Epidermal melanocyte (primary cell): ENCODE measurements at regions not wholly inside any gene's neighbourhood (a gene's known extent, or its start where the extent isn't known, plus 50 kb on each side); places are given as distances from the start of the nearest gene placed in this dataset.

ENCODE experiments used
- DNase-seq: peaks from one replicate; pipeline ENCODE4 v3.0.0; 2011; ENCODE audit warnings: low spot score; ENCODE audit not compliant: insufficient read length

GRCh38 chr4:71275004-71275403 is 63.8 kb upstream of the SLC4A4 start:
- no peak for DNase-seq

DNA sequence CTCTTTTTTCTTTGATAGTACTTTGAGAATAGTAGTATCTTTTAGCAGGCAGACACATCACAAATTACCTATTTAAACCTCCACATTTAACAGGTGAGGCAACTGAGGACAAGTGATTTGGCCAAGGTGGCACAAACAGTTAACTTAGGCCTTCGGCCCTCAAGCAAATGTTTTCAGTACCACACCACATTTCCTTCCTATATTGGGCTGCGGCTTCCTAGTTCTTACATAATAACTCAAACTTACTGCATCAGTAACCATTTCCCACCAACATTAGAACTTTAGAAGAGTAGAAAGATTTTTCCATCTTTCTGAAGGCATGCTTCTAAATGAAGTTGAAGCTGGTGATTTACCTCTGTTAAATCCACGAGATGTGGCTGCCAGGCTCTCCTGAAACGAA is 63.2 kb upstream of the SLC4A4 start:
- no peak for DNase-seq

GRCh38 chr4:71277353-71277752 is 61.5 kb upstream of the SLC4A4 start:
- DNase-seq, result no peak

DNA sequence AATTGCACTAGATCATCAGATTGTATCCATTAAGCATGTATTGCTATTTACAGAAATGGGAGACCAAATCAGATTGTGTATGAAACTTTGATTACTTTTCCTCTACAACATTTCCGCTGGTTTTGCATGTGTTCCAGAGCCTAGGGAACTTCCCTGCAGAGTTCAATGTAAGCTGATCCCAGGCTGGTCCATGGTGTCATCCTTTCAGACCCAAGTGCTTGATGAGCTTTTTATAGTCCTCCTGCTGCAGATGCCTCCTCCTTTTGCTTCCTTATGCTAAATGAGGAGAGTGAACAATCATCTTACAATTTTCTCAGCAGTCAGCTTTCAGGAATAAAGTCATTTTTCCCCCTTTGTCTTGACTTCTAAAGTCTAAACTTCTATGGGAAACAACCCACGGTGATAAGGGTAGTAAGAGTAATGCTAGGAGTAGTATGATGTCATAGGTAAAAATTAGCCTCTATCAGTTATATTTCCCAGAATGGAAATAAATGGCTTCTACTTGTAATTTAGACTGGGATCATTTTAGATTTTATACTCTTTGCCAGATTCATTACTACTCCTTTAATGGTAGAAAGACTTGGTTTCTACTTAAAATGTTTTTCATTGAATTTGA is 55.1 kb upstream of the SLC4A4 start:
- no peak for DNase-seq

DNA sequence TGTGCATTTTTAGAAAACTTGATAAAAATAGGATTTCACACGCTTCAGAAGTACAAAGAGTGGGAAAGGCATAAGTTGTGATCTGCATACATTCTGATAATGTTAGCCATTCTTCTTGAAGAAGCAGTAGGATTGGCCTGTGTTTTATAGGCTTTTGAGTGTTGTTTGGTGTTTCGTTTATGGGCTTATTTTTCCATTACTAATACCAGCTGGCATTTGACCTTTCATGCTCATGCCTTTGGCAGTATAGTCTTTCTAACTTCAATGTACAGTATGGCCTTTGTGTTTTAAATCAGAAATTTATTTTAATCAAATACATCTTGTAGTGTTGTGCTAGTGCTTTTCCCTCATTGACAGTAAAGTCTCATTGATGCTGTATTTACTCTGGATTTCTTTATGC is 51.5 kb upstream of the SLC4A4 start:
- DNase-seq, result peak; percentile 28

- no peak for DNase-seq
These were observed 49.9 kb upstream of the SLC4A4 start for GRCh38 chr4:71288875-71289274.
